ENCODE measurements at regions not wholly inside any gene's neighbourhood (a gene's known extent, or its start where the extent isn't known, plus 50 kb on each side); places are given as distances from the start of the nearest gene placed in this dataset.
A peak's percentile ranks its signal among the peaks of the same experiment; 100 is the strongest.

- DNase-seq (ENCODE audit: low spot score) (no peak), ATAC-seq (no peak)
- TF ChIP-seq ZNF331 (CRISPR knock-in tag; IDR thresholded peaks at IDR 0.05; ENCODE audit: low read depth): no peak
- TF ChIP-seq EZH2 (IDR thresholded peaks at IDR 0.05; ENCODE audit: low read depth, unreplicated experiment): no peak
- TF ChIP-seq ZNF114 (CRISPR knock-in tag; IDR thresholded peaks at IDR 0.05): no peak
- TF ChIP-seq CREB1 (CRISPR knock-in tag; IDR thresholded peaks at IDR 0.05; ENCODE audit: low read depth): no peak
- TF ChIP-seq CTCF (conservative IDR thresholded peaks at IDR 0.05; ENCODE audit: low read depth in 2 of 2): no peak
- TF ChIP-seq NANOG (IDR thresholded peaks at IDR 0.05; ENCODE audit: borderline replicate concordance): no peak
- no peak for TF ChIP-seq ZNF462 (CRISPR knock-in tag; IDR thresholded peaks at IDR 0.05)
- TF ChIP-seq REST (IDR thresholded peaks at IDR 0.05; ENCODE audit: unreplicated experiment): no peak
- H3K4me3 Mint-ChIP-seq: no peak overlapping the region
- Histone ChIP-seq H4K20me1 (replicated peaks; ENCODE audit: insufficient read depth) (no peaks in the 10 kb centered on the region), H2AFZ (no peak overlapping the region), H3K27me3 (ENCODE audit: insufficient read depth) (no peaks in the 10 kb centered on the region), H3K27ac (ENCODE audit: low read depth) (no peak overlapping the region), H3K36me3 (ENCODE audit: insufficient read depth) (no peaks in the 10 kb centered on the region), H3K4me2 (no peak overlapping the region), H3K4me3 (no peak overlapping the region), H3F3A (replicated peaks; ENCODE audit: low read depth) (no peaks in the 10 kb centered on the region), H3K9me2 (ENCODE audit: insufficient read depth) (0 out of 2 replicates have a peak, but pooled peaks cover 3% of the 10 kb centered on the region), H3K79me2 (replicated peaks; ENCODE audit: insufficient read depth) (no peaks in the 10 kb centered on the region), H3K4me1 (ENCODE audit: insufficient read depth) (peaks cover 4% of the 10 kb centered on the region; the same call in 1 of the 2 replicates)
- peaks cover 13% of the 10 kb centered on the region for H3K4me1 Mint-ChIP-seq
- peak overlapping the region; percentile 19; the same call in 1 of the 2 replicates for H3K27ac Mint-ChIP-seq
- no peaks in the 10 kb centered on the region; the same call in 2 of the 3 replicates for H3K9me3 Mint-ChIP-seq
- no peaks in the 10 kb centered on the region for H3K36me3 Mint-ChIP-seq (ENCODE audit: low read depth)
- no peaks in the 10 kb centered on the region for H3K27me3 Mint-ChIP-seq (ENCODE audit: insufficient read depth, low read depth, poor library complexity)
Observed at GRCh38 chr2:196551014-196551413, 88.5 kb upstream of the CCDC150 start.

Measured in GM23338 (cell line).